BJ (cell line): ENCODE measurements at regions not wholly inside any gene's neighbourhood (a gene's known extent, or its start where the extent isn't known, plus 50 kb on each side); places are given as distances from the start of the nearest gene placed in this dataset.

Experiments used
- CTCF ChIA-PET: fragments of 350-600 bp; formaldehyde crosslinking; extraction: SDS; loops from one replicate; lab custom pipeline; 2021; ENCODE audit warnings: antibody characterized with exemption, inconsistent platforms; lab: Yijun Ruan, JAX
- POLR2A ChIA-PET: fragments of 300-600 bp; sonication (Branson Sonifier 250); formaldehyde crosslinking; extraction: SDS; loops from one replicate; lab custom pipeline; 2021; ENCODE audit warnings: antibody characterized with exemption; lab: Charles Lee
- DNase-seq: peaks from one replicate; pipeline ENCODE4 v3.0.0-alpha.2; 2011; ENCODE audit warnings: low read depth
- H3K27me3 ChIP-seq: 2 replicates; pipeline ENCODE4 v1.6.0; 2011; ENCODE audit warnings: low read length; ENCODE audit not compliant: control insufficient read depth, insufficient read depth
- H3K36me3 ChIP-seq: 2 replicates; pipeline ENCODE4 v1.5.1; 2011; ENCODE audit warnings: low read length; ENCODE audit not compliant: control insufficient read depth, insufficient read depth
- H3K4me3 ChIP-seq: 2 replicates; pipeline ENCODE4 v1.5.1; 2011; ENCODE audit warnings: low read depth, mild to moderate bottlenecking, control low read depth, low read length
- TF ChIP-seq, protein P1 (sequence below): IDR thresholded peaks from 2 replicates; pipeline ENCODE4 v1.5.1; 2011; ENCODE audit warnings: low read depth, mild to moderate bottlenecking, control low read depth, inconsistent platforms, low read length, moderate library complexity; ENCODE audit not compliant: insufficient read depth

GRCh38 chr4:58510652-58511051, 1400.5 kb upstream of the IGFBP7 start:
- ChIA-PET POLR2A (no interaction called here), CTCF (no interaction called here)
- Histone ChIP-seq H3K4me3 (no peak overlapping the region), H3K36me3 (no peaks in the 10 kb centered on the region), H3K27me3 (no peaks in the 10 kb centered on the region)
- TF ChIP-seq, protein P1, sequence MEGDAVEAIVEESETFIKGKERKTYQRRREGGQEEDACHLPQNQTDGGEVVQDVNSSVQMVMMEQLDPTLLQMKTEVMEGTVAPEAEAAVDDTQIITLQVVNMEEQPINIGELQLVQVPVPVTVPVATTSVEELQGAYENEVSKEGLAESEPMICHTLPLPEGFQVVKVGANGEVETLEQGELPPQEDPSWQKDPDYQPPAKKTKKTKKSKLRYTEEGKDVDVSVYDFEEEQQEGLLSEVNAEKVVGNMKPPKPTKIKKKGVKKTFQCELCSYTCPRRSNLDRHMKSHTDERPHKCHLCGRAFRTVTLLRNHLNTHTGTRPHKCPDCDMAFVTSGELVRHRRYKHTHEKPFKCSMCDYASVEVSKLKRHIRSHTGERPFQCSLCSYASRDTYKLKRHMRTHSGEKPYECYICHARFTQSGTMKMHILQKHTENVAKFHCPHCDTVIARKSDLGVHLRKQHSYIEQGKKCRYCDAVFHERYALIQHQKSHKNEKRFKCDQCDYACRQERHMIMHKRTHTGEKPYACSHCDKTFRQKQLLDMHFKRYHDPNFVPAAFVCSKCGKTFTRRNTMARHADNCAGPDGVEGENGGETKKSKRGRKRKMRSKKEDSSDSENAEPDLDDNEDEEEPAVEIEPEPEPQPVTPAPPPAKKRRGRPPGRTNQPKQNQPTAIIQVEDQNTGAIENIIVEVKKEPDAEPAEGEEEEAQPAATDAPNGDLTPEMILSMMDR: no peak
- DNase-seq: no peak

DNA sequence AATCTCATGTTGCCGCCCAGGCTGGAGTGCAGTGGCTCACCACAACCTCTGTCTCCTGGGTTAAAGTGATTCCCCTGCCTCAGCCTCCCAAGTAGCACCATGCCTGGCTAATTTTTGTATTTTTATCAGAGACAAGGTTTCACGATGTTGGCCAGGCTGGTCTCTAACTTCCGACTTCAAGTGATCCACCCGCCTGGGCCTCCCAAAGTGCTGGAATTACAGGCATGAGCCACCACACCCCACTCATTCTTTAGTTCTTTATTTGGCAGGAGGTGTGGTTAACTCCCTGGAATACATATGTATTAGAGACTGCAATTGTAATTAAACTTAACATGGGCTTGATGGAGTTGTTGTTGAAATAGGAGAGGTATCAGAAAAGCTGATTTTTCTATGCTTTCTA, 1396.9 kb upstream of the IGFBP7 start:
- TF ChIP-seq, protein P1: no peak
- ChIA-PET CTCF (no interaction called here), POLR2A (no interaction called here)
- Histone ChIP-seq H3K4me3 (no peak overlapping the region), H3K36me3 (no peaks in the 10 kb centered on the region), H3K27me3 (no peaks in the 10 kb centered on the region)
- no peak for DNase-seq

DNA sequence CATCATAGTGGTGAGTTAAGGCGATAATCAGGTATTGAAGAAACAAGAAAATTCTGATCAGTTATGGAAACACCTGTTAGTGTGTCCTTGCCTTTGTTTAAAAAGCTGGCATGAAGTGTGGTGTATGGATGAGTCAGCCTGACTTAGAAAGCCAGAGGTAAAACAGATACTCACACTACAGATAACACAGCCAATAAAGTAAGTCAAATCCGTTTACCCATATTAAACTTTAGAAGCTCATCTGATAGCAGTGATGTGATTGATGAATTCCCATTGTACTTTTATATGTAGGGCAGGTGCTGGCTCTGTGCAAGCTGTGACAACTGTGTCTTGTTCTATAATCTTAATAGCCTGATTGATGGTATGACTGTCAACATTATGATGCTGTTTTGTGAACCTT, 1392.7 kb upstream of the IGFBP7 start:
- DNase-seq: no peak
- CTCF ChIA-PET: interaction anchor here (0.6 kb wide), 1 partner anchor 692 kb away, joined by 3 read pairs; no protein-coding TSS in a partner anchor
- POLR2A ChIA-PET: no interaction called here
- no peak overlapping the region for H3K4me3 ChIP-seq
- no peaks in the 10 kb centered on the region for H3K36me3 ChIP-seq
- no peaks in the 10 kb centered on the region for H3K27me3 ChIP-seq
- TF ChIP-seq, protein P1: no peak

DNA sequence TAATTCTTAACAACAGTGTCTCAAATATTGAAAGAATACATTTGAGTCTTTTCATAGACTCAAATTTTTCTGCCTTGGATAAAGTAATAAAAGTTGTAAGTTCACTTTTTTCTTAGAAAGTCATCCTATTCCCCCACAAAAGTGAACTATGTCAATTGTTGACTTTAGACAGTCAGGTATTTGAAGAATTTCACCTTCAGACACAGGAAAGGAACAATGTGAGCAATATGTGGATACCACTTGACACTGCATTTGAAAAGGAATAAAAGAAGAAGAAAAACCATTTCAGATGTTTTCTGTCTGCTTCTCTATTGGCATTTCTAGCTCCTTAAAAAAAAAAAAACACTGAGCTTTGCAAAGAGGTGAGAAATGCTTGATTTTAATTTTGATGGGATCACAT, 1389.0 kb upstream of the IGFBP7 start:
- Histone ChIP-seq H3K27me3 (no peaks in the 10 kb centered on the region), H3K4me3 (no peak overlapping the region), H3K36me3 (no peaks in the 10 kb centered on the region)
- TF ChIP-seq, protein P1: no peak
- DNase-seq: no peak
- ChIA-PET CTCF (no interaction called here), POLR2A (no interaction called here)

DNA sequence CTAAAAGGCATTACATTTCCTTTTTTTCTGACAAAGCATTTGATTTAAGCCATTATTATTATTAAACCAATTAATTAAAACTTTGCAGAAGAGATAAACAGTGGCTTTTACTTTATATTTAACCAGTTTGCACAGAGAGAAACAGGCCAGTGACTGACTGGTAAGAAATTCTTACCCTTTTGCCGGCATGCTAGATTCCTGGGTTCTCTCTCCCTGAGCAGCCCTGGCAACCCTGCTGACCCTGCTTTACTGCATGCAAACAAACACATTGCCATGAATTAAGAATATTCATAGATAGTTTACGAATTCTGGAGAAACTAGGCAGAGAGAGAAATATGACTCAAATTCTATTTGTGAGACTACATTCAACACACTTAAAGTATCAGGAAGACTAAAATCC, 1381.4 kb upstream of the IGFBP7 start:
- TF ChIP-seq, protein P1: no peak
- DNase-seq: no peak
- H3K4me3 ChIP-seq: no peak overlapping the region
- H3K27me3 ChIP-seq: no peaks in the 10 kb centered on the region
- no peaks in the 10 kb centered on the region for H3K36me3 ChIP-seq
- ChIA-PET CTCF (no interaction called here), POLR2A (no interaction called here)
